ENCODE measurements at regions not wholly inside any gene's neighbourhood (a gene's known extent, or its start where the extent isn't known, plus 50 kb on each side); places are given as distances from the start of the nearest gene placed in this dataset.

DNA sequence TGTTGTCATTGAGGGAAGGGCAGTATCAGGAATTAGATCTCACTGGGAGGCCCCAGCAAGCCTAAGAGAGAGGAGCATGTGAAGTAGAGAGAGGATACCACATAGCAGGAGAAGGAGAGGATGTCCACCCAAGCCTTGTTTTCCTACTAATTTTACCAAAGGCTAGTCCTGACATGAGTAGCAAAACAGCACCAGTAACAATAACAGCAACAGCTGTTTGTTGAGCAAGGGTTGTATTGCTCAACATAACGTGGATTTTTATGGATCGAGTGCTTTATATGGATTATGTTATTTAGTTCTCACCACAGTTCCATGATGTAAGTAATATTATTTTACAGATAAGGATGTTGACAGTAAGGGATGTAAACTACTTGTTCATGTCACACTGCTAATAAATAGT is 135.2 kb upstream of the DLX6 start:
- no peaks in the 10 kb centered on the region for H3K27me3 ChIP-seq (ENCODE audit: insufficient read depth, poor library complexity, severe bottlenecking)
- H3K27ac ChIP-seq (replicated peaks), result no peak overlapping the region
- TF ChIP-seq, protein P1, sequence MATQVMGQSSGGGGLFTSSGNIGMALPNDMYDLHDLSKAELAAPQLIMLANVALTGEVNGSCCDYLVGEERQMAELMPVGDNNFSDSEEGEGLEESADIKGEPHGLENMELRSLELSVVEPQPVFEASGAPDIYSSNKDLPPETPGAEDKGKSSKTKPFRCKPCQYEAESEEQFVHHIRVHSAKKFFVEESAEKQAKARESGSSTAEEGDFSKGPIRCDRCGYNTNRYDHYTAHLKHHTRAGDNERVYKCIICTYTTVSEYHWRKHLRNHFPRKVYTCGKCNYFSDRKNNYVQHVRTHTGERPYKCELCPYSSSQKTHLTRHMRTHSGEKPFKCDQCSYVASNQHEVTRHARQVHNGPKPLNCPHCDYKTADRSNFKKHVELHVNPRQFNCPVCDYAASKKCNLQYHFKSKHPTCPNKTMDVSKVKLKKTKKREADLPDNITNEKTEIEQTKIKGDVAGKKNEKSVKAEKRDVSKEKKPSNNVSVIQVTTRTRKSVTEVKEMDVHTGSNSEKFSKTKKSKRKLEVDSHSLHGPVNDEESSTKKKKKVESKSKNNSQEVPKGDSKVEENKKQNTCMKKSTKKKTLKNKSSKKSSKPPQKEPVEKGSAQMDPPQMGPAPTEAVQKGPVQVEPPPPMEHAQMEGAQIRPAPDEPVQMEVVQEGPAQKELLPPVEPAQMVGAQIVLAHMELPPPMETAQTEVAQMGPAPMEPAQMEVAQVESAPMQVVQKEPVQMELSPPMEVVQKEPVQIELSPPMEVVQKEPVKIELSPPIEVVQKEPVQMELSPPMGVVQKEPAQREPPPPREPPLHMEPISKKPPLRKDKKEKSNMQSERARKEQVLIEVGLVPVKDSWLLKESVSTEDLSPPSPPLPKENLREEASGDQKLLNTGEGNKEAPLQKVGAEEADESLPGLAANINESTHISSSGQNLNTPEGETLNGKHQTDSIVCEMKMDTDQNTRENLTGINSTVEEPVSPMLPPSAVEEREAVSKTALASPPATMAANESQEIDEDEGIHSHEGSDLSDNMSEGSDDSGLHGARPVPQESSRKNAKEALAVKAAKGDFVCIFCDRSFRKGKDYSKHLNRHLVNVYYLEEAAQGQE (IDR thresholded peaks at IDR 0.05; ENCODE audit: insufficient replicate concordance, low read depth), result no peak
- TF ChIP-seq POLR2AphosphoS5 (IDR thresholded peaks at IDR 0.05; ENCODE audit: low read depth) (no peak), SPI1 (IDR thresholded peaks at IDR 0.05; ENCODE audit: borderline replicate concordance, low read depth) (no peak), GABPA (IDR thresholded peaks at IDR 0.05; ENCODE audit: low read depth) (no peak)
- TF ChIP-seq, protein P2, sequence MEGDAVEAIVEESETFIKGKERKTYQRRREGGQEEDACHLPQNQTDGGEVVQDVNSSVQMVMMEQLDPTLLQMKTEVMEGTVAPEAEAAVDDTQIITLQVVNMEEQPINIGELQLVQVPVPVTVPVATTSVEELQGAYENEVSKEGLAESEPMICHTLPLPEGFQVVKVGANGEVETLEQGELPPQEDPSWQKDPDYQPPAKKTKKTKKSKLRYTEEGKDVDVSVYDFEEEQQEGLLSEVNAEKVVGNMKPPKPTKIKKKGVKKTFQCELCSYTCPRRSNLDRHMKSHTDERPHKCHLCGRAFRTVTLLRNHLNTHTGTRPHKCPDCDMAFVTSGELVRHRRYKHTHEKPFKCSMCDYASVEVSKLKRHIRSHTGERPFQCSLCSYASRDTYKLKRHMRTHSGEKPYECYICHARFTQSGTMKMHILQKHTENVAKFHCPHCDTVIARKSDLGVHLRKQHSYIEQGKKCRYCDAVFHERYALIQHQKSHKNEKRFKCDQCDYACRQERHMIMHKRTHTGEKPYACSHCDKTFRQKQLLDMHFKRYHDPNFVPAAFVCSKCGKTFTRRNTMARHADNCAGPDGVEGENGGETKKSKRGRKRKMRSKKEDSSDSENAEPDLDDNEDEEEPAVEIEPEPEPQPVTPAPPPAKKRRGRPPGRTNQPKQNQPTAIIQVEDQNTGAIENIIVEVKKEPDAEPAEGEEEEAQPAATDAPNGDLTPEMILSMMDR (IDR thresholded peaks at IDR 0.05; ENCODE audit: insufficient read depth, low read length), result no peak
- H3K4me3 ChIP-seq (replicated peaks; ENCODE audit: insufficient read depth, low read length), result no peak overlapping the region
- DNase-seq (ENCODE audit: low read depth in 1 of 2, low spot score in 1 of 2), result peak in 1 of 2 experiments; percentile 0

DNA sequence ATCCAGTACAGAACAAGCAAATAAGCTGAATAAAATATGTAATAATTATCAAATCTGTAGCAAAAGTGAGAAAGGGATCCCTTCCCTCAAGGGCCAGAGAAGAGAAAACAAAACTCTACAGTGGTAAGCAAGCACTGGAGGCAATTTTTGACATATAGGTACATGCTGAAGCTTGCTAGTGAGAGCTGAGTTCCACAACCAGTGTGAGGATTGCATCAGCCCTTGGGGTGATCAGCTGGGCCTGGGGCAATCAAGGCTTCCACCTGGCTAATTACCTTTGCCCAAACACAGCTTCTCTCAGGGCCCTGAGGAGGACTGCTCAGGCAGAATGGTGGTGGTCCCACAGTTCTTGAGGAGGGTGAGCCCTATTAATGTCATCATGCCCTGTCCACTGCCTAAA is 134.4 kb upstream of the DLX6 start:
- no peaks in the 10 kb centered on the region for H3K27me3 ChIP-seq (ENCODE audit: insufficient read depth, poor library complexity, severe bottlenecking)
- TF ChIP-seq POLR2AphosphoS5 (IDR thresholded peaks at IDR 0.05; ENCODE audit: low read depth), result no peak
- TF ChIP-seq SPI1 (IDR thresholded peaks at IDR 0.05; ENCODE audit: borderline replicate concordance, low read depth), result no peak
- TF ChIP-seq, protein P1 (IDR thresholded peaks at IDR 0.05; ENCODE audit: insufficient replicate concordance, low read depth), result no peak
- TF ChIP-seq, protein P2 (IDR thresholded peaks at IDR 0.05; ENCODE audit: insufficient read depth, low read length), result no peak
- TF ChIP-seq GABPA (IDR thresholded peaks at IDR 0.05; ENCODE audit: low read depth), result no peak
- no peak for DNase-seq (ENCODE audit: low read depth in 1 of 2, low spot score in 1 of 2)
- no peak overlapping the region for H3K27ac ChIP-seq (replicated peaks)
- H3K4me3 ChIP-seq (replicated peaks; ENCODE audit: insufficient read depth, low read length), result no peak overlapping the region

DNA sequence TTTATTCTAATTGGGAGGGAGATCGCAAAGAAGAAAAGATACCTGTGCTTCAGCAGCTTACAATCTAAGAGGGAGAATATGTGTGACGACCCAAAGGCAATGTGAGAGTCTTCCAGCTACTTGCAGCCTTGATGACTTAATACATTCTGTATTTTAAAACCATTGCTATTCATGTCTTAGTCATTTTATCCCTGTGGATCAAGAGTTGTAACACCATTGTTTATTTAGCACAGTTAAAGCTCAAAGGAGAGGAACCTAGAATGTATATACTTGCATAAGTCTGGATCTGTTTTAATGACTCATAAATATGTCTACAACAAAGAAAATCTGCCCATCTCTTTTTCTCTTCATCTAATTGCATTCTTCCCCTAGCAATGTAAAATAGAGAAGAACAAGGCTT is 117.9 kb upstream of the DLX6 start:
- no peak overlapping the region for H3K4me3 ChIP-seq (replicated peaks; ENCODE audit: insufficient read depth, low read length)
- peaks cover 7% of the 10 kb centered on the region for H3K27me3 ChIP-seq (ENCODE audit: insufficient read depth, poor library complexity, severe bottlenecking)
- no peak for TF ChIP-seq GABPA (IDR thresholded peaks at IDR 0.05; ENCODE audit: low read depth)
- DNase-seq (ENCODE audit: low read depth in 1 of 2, low spot score in 1 of 2), result no peak
- no peak overlapping the region for H3K27ac ChIP-seq (replicated peaks)

DNA sequence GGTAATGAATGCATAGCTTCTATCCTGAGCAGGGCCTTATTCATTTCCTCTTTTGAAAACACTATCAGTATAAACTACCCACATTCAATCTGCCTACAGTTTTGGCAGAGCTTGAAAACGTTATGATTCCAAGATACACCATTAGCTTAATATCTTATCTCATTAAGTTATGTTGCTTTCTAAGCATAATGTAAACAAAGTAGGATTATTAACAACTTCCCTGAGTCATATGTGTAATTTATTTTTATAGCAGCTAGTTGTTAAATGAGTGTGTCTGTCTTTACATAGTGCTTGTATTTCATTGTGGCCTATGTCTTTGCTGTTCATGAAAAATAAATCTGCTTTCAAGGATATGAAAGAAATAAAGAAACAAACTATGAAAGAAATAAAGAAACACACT is 106.2 kb upstream of the DLX6 start:
- no peak for DNase-seq (ENCODE audit: low read depth in 1 of 2, low spot score in 1 of 2)
- TF ChIP-seq, protein P1 (IDR thresholded peaks at IDR 0.05; ENCODE audit: insufficient replicate concordance, low read depth), result no peak
- TF ChIP-seq GABPA (IDR thresholded peaks at IDR 0.05; ENCODE audit: low read depth) (no peak), SPI1 (IDR thresholded peaks at IDR 0.05; ENCODE audit: borderline replicate concordance, low read depth) (no peak), POLR2AphosphoS5 (IDR thresholded peaks at IDR 0.05; ENCODE audit: low read depth) (no peak)
- TF ChIP-seq, protein P2 (IDR thresholded peaks at IDR 0.05; ENCODE audit: insufficient read depth, low read length), result no peak
- Histone ChIP-seq H3K27ac (replicated peaks) (no peak overlapping the region), H3K4me3 (replicated peaks; ENCODE audit: insufficient read depth, low read length) (no peak overlapping the region), H3K27me3 (ENCODE audit: insufficient read depth, poor library complexity, severe bottlenecking) (no peaks in the 10 kb centered on the region)

Measured in HL-60 (cell line).